GM21360 (cell line): ENCODE measurements at regions not wholly inside any gene's neighbourhood (a gene's known extent, or its start where the extent isn't known, plus 50 kb on each side); places are given as distances from the start of the nearest gene placed in this dataset.
"Not testable (repeated sequence)": the region's sequence is repeated elsewhere in the genome, so short reads cannot be mapped to it uniquely, and the experiment has no call there.

ENCODE experiments used
- ATAC-seq: cut with Tn5 transposase; IDR thresholded peaks from one replicate; pipeline ENCODE4 v1.9.1; 2021; ENCODE audit warnings: mild to moderate bottlenecking, moderate library complexity; ENCODE audit not compliant: unreplicated experiment

DNA sequence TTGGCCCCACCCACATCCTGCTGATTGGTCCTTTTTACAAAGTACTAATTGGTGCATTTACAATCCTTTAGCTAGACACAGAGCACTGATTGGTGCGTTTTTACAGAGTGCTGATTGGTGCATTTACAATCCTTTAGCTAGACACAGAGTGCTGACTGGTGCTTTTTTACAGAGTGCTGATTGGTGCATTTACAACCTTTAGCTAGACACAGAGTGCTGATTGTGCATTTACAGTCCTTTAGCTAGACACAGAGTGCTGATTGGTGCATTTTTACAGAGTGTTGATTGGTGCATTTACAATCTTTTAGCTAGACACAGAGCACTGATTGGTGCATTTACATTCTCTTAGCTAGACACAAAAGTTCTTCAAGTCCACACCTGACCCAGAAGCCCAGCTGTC, 144.2 kb upstream of the XIRP2 start:
- not testable (repeated sequence) for ATAC-seq

DNA sequence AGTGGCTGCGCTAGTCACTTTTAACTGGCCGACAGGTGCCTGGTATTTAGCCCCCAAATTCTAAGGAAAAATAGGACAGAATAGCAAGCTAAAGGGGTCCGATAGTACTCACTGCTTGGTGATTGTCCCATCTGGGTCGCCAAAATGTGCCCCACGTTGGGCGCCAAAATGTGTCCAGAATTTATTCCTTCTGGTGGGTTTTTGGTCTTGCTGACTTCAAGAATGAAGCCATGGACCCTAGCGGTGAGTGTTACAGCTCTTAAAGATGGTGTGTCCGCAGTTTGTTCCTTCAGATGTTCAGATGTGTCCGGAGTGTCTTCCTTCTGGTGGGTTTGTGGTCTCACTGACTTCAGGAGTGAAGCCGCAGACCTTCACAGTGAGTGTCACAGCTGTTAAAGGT, 144.8 kb upstream of the XIRP2 start:
- ATAC-seq: not testable (repeated sequence)

- peak; percentile 100 for ATAC-seq
These were observed 161.2 kb upstream of the XIRP2 start for GRCh38 chr2:166727095-166727494.

- no peak for ATAC-seq
These were observed 162.1 kb upstream of the XIRP2 start for GRCh38 chr2:166725927-166726924.

GRCh38 chr2:166716968-166717367, 171.3 kb upstream of the XIRP2 start:
- ATAC-seq: no peak

- no peak for ATAC-seq
These were observed 188.2 kb upstream of the XIRP2 start for GRCh38 chr2:166700079-166700478.

DNA sequence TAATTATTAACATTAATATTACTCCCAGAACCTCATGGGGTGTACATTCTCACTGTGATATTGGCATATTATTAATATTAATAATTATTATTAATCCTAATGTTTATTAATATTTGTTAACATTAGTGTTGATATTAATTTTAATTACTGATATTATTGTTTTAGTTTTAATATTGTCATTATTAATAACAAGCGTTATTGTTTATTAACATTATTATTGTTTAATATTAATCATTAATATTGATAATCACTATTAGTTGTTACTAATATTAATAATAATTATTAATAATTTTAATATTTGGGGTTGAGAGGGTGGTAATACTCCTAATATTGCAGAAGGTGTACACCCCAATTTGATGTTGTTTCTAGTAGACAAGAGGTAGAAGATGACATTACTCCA, 193.1 kb upstream of the XIRP2 start:
- ATAC-seq: no peak

DNA sequence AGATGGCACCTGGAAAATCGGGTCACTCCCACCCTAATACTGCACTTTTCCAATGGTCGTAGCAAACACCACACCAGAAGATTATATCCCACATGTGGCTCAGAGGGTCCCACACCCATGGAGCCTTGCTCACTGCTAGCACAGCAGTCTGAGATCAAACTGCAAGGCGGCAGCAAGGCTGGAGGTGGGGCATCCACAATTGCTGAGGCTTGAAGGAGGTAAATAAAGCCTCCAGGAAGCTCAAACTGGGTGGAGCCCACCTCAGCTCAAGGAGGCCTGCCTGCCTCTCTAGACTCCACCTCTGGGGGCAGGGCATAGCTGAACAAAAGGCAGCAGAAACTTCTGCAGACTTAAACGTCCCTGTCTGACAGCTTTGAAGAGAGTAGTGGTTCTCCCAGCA, 192.0 kb upstream of the SCN7A start:
- not testable (repeated sequence) for ATAC-seq

DNA sequence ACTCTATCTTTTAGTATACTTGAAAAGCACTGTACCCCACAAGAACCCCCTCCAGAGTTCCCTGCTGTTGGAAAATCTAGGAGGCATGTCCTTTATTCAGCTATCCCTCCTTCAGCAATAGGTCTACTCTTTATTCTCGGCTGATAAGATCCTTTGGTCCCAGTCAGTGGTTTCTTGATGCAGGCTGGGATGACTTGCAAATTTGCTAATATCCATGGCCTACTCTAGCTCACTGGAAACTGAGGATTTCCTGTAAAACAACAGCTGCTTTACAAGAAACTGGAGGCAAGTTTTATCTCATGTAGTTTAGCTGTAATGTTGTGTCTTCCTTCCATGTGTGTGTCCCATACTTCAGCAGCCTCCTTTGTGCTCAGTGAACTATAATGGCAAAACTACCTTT, 183.9 kb upstream of the SCN7A start:
- no peak for ATAC-seq

DNA sequence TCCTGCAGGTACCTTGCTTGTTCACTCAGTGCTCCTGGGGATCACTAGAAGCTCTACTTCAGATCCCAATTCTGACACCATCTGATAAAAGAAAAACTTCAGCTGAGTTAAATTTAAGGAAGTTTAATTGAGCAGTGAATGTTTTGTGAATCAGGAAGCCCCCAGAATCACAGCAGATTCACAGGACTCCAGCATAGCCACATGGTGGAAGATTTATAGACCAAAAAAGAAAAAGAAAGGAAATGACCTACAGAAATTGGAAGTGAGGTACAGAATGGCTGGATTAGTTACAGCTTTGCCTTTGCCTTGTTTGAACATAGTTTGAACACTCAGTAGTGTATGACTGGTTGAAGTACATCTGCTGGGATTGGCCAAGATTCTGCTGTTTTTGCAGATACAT, 182.7 kb upstream of the SCN7A start:
- no peak for ATAC-seq

DNA sequence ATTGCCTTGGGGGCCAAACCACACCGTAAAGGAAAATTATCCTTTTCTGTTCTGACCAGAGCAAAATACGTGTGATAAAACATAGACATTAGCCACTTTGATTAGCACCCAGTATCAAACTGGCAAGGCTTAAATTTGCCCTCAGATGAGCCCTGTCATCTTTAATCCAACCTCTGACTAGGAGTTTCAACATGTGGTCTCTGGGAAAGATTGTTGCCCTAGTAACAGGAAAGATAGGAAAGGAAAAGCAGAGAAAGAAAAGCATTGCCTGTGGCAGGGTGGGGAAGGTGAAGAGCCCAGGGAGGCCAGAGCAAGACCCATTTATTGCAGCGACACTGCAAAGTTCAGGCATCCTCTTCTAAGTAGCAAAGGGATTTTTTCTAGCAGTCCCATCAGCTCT, 181.5 kb upstream of the SCN7A start:
- ATAC-seq: no peak

GRCh38 chr2:166673986-166674385, 179.9 kb upstream of the SCN7A start:
- no peak for ATAC-seq

GRCh38 chr2:166671801-166672200, 177.8 kb upstream of the SCN7A start:
- ATAC-seq: no peak

DNA sequence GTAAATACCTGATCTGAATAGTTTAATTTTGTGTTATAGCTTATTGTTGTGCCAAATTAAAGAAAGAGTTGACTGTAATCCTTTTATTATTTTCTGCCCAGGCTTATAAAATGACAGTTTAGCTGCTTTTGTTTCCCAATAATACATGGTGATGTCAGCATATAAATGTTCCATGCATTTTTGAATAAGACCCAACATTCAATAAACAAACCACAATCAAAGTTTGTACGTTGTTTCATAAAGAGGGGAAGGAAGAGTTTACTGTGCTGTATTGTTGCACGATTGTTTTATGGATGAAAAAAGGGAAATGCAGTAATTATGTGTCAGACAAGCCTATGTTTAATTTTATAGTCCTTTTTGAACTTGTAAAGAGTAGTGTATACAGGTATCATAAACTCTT, 177.2 kb upstream of the SCN7A start:
- no peak for ATAC-seq

- ATAC-seq: no peak
These were observed 172.2 kb upstream of the SCN7A start for GRCh38 chr2:166665991-166666940.

GRCh38 chr2:166661824-166662223, 167.8 kb upstream of the SCN7A start:
- no peak for ATAC-seq

GRCh38 chr2:166661391-166661790, 167.3 kb upstream of the SCN7A start:
- ATAC-seq: no peak

- ATAC-seq: no peak
These were observed 164.9 kb upstream of the SCN7A start for GRCh38 chr2:166658901-166659300.

DNA sequence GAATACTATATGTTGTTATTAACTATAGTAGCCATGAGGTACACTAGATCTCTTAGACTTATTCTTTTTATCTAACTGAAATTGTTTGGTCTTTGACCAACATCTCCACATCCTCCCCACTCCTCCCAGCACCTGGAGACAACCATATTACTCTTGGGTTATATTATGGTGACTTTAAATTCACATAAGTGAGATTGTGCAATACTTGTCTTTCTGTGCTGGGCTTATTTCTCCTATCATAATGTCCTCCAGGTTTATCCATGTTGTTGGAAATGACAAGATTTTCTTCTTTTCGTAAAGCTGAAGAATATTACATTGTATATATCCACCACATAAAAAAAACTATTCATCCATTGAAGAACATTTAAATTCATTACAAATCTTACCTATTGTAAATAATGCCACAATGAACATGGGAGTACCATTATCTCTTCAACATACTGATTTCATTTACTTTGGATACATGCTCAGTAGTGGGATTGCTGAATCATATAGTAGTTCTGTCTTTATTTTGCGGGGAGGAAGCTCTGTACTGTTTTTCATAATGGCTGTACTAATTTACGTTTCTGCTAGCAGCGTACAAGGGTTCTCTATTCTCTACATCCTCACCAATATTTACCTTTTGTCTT, 159.2 kb upstream of the SCN7A start:
- no peak for ATAC-seq

DNA sequence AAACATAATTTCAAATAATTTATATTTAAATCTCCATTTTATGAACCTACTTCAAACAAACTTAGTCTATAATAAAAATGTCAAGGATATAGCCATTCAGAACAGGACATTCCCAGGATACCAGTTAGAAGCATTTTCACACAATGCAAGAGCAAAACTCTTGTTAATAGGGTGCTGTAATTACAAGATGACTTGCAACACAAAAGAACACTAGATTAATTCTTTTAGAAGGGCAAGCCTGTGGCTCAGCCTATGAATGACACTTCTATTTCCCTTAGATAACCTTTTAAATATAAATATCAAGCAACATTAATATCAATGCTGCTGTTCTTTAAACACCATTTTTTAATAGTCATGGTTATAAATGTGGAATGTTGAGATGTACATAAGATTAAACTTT, 157.9 kb upstream of the SCN7A start:
- no peak for ATAC-seq

- ATAC-seq: no peak
These were observed 157.1 kb upstream of the SCN7A start for GRCh38 chr2:166651080-166651675.
